GM06990 (cell line): ENCODE measurements at regions not wholly inside any gene's neighbourhood (a gene's known extent, or its start where the extent isn't known, plus 50 kb on each side); places are given as distances from the start of the nearest gene placed in this dataset.
"Not testable (repeated sequence)": the region's sequence is repeated elsewhere in the genome, so short reads cannot be mapped to it uniquely, and the experiment has no call there.

ENCODE experiments used
- DNase-seq: peaks from one replicate; pipeline ENCODE4 v3.0.0-alpha.2; 2011; ENCODE audit not compliant: insufficient read length; ENCODE audit errors: extremely low read depth
- H3K27me3 ChIP-seq: replicated peaks from 2 replicates; pipeline ENCODE4 v1.6.0; 2011; ENCODE audit warnings: low read length; ENCODE audit not compliant: control insufficient read depth, insufficient read depth
- H3K36me3 ChIP-seq: 2 replicates; pipeline ENCODE4 v1.5.1; 2011; ENCODE audit warnings: low read length; ENCODE audit not compliant: control insufficient read depth, insufficient read depth
- H3K4me3 ChIP-seq: replicated peaks from 2 replicates; pipeline ENCODE4 v1.5.1; 2011; ENCODE audit warnings: low read depth, mild to moderate bottlenecking, control low read depth, low read length
- TF ChIP-seq, protein P1 (sequence below): IDR thresholded peaks from 2 replicates; pipeline ENCODE4 v1.5.1; 2011; ENCODE audit warnings: low read length, control low read depth, mild to moderate bottlenecking, inconsistent platforms; ENCODE audit not compliant: insufficient read depth, poor library complexity, severe bottlenecking

DNA sequence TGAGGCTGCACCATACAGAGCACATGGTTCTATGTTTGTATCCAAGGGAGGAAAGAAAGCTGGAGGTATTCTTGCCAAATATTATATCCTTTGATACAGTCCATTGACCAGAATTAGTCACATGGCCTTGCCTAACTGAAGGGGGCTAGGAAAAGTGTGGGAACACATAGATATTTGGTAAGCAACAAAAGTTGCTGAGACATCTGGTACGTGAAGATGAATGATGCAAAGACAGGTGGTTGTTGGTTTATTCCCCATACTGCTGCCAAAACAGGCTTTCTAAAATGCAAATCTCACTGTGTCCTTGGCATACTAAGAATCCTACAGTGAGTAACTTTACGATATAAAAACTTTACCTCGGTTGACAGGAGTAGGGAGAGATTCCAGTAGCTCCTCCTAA lies 162.2 kb downstream of the VGLL3 start:
- no peak overlapping the region for H3K4me3 ChIP-seq
- H3K27me3 ChIP-seq, result no peaks in the 10 kb centered on the region
- no peaks in the 10 kb centered on the region for H3K36me3 ChIP-seq
- TF ChIP-seq, protein P1, sequence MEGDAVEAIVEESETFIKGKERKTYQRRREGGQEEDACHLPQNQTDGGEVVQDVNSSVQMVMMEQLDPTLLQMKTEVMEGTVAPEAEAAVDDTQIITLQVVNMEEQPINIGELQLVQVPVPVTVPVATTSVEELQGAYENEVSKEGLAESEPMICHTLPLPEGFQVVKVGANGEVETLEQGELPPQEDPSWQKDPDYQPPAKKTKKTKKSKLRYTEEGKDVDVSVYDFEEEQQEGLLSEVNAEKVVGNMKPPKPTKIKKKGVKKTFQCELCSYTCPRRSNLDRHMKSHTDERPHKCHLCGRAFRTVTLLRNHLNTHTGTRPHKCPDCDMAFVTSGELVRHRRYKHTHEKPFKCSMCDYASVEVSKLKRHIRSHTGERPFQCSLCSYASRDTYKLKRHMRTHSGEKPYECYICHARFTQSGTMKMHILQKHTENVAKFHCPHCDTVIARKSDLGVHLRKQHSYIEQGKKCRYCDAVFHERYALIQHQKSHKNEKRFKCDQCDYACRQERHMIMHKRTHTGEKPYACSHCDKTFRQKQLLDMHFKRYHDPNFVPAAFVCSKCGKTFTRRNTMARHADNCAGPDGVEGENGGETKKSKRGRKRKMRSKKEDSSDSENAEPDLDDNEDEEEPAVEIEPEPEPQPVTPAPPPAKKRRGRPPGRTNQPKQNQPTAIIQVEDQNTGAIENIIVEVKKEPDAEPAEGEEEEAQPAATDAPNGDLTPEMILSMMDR, result no peak
- no peak for DNase-seq

DNA sequence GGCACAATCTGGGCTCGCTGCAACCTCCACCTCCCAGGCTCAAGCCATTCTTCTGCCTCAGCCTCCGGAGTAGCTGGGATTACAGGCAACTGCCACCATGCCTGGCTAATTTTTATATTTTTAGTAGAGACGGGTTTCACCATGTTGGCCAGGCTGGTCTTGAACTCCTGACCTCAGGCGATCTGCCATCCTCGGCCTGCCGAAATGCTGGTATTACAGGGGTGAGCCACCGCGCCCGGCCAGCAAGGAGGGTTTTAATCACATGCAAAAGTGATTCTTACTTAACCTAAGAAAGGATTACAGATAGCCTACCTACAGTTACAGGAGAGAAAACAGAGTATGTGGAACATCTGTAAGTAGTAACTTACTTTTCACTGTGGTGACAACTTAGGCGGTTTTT lies 163.4 kb downstream of the VGLL3 start:
- H3K27me3 ChIP-seq, H3K4me3 ChIP-seq, H3K36me3 ChIP-seq, DNase-seq: not testable (repeated sequence)

DNA sequence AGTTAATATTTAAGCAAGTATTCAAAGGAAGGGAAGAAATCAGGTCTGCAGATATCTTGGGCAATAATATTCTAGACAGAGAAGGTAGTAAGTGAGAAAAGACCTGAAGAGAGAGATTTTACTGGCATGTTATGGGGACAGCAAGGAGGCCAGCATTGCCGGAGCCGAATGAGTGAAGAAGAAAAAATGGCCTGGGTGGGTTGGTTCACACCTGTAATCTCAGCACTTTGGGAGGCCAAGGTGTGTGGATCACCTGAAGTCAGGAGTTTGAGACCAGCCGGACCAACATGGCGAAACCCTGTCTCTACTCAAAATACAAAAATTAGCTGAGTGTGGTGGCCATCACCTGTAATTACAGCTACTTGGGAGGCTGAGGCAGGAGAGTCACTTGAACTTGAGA lies 164.7 kb downstream of the VGLL3 start:
- no peak for DNase-seq

DNA sequence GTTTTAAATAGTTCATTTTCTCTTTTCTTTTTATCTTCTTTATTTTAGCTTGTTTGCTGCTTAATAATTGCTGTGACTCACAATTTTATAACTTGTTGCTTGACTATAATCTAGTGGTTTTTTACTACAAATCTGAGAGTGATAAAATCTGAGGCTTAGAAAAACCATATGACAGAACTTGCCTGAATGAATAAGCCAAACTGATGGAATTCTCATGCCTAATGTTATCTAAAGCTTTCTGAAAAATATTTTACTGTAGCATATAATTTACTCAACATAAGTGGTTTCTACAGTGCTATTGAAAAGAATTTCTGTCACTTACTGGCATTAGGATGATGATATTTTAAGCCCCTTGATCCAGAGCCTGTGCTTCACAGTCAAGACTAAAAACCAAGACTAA lies 175.1 kb downstream of the VGLL3 start:
- TF ChIP-seq, protein P1, result no peak
- no peak for DNase-seq

More for the DNA sequence above, 164.7 kb downstream of the VGLL3 start:
- Histone ChIP-seq H3K36me3 (no peaks in the 10 kb centered on the region), H3K4me3 (no peak overlapping the region), H3K27me3 (no peaks in the 10 kb centered on the region)
- TF ChIP-seq, protein P1, result no peak

DNA sequence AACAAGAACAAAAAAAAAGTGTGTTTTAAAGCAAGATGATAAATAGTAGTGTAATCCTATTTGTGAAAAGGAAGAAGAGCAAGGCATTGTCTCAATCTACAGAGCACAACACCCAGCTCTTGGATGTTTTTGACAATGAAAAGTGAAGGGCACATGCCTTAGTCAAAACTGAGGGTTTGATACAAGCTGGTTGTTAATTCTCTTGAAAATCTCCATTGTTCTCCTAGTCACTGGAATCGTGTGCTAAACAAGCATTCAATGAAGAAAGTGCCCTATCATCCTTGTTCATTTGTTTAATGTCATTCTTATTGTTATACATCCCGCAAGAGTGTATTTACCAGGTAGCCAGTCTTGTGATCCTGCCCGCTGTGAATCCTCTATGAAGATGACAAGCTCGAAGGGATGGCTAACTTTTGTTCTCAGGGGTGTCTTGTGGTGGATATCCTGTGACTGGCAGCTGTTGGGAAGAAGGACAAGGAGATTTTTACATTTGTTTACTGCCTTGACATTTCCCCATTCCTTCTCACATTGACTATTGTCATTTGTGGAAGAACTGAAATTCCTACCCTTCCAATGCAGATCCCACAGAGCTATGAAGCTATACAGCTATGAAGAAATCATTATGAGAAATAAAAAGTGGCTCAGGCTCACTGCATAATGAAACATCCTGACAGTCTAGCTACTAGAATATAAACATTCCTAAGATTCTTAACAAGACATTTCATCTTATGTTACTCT lies 175.9 kb downstream of the VGLL3 start:
- TF ChIP-seq, protein P1, result no peak
- DNase-seq, result no peak
- no peak overlapping the region for H3K4me3 ChIP-seq
- H3K36me3 ChIP-seq, result no peaks in the 10 kb centered on the region
- no peaks in the 10 kb centered on the region for H3K27me3 ChIP-seq

More for the DNA sequence above, 175.1 kb downstream of the VGLL3 start:
- H3K27me3 ChIP-seq, result no peaks in the 10 kb centered on the region
- no peak overlapping the region for H3K4me3 ChIP-seq
- H3K36me3 ChIP-seq, result no peaks in the 10 kb centered on the region

DNA sequence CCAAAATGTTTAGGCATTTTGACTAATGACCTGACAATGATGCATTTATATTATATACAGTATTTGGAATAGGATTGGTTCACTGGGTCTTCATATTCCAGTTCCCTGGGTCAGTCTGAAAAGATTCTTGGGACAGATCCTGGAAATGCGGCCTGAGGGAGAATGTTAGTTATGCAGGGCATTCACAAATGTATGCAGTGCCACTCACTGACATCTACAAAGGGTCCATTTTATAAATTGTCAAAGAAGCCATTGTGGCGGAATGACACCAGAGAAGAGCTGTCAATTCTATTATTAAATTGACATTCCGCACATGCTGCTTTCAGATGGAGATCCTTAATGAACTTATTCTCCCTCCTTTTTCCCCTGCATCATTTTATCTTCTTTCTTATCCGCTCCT lies 176.6 kb downstream of the VGLL3 start:
- DNase-seq, result no peak
- TF ChIP-seq, protein P1, result no peak

More for the DNA sequence above, 176.6 kb downstream of the VGLL3 start:
- H3K4me3 ChIP-seq, result no peak overlapping the region
- H3K36me3 ChIP-seq, result no peaks in the 10 kb centered on the region
- H3K27me3 ChIP-seq, result no peaks in the 10 kb centered on the region
